ENCODE measurements at regions not wholly inside any gene's neighbourhood (a gene's known extent, or its start where the extent isn't known, plus 50 kb on each side); places are given as distances from the start of the nearest gene placed in this dataset.

DNA sequence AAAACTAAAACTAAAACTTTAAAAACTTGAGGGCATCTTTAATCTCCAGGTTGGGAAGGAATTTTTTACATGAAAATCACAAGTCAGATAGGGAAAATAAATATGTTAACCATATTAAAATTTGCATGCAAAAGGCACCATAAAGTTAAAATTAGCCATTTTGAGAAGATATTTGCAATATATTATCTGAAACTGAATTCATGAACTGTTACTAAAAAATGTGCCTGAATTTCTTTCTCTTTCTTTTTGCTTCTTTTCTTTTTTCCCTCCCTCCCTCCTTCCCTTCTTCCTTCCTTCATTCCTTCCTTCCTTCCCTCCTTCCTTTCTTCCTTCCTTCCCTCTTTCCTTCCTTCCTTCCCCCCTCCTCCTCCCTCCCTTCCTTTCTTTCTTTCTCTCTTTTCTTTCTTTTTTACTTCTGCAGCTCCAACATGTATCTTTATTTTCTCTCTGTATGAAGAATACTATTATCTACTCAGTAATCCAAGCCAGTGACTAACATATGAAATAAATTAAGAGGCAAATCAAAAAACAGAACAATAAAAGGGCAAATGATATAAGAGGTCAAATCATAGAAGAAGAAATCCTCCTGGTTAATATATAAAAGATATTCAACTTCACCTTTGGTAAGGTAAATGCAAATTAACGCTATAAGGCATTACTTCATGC, 146.0 kb downstream of the BRMS1L start:
- TF ChIP-seq POLR2A (IDR thresholded peaks at IDR 0.05): no peak
- TF ChIP-seq, protein P1, sequence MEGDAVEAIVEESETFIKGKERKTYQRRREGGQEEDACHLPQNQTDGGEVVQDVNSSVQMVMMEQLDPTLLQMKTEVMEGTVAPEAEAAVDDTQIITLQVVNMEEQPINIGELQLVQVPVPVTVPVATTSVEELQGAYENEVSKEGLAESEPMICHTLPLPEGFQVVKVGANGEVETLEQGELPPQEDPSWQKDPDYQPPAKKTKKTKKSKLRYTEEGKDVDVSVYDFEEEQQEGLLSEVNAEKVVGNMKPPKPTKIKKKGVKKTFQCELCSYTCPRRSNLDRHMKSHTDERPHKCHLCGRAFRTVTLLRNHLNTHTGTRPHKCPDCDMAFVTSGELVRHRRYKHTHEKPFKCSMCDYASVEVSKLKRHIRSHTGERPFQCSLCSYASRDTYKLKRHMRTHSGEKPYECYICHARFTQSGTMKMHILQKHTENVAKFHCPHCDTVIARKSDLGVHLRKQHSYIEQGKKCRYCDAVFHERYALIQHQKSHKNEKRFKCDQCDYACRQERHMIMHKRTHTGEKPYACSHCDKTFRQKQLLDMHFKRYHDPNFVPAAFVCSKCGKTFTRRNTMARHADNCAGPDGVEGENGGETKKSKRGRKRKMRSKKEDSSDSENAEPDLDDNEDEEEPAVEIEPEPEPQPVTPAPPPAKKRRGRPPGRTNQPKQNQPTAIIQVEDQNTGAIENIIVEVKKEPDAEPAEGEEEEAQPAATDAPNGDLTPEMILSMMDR (IDR thresholded peaks at IDR 0.05 in 8 of 11, conservative IDR thresholded peaks at IDR 0.05 in 3 of 11): no peak

All from spleen (tissue), 7 donors.